OCI-LY7 (cell line): ENCODE measurements at regions not wholly inside any gene's neighbourhood (a gene's known extent, or its start where the extent isn't known, plus 50 kb on each side); places are given as distances from the start of the nearest gene placed in this dataset.

Experiments
- CTCF ChIP-seq: fragments of 200-600 bp; sonication (generic); conservative IDR thresholded peaks from 2 replicates; pipeline ENCODE4 v1.5.1; 2014; ENCODE audit warnings: mild to moderate bottlenecking, antibody characterized with exemption, low read length, moderate library complexity, mixed read lengths
- EZH2phosphoT487 ChIP-seq: fragments of 200-600 bp; sonication (generic); IDR thresholded peaks from 2 replicates; pipeline ENCODE4 v1.6.1; 2018; ENCODE audit warnings: low read depth, borderline replicate concordance, mild to moderate bottlenecking, mixed run types, antibody characterized with exemption, low read length, moderate library complexity, mixed read lengths

GRCh38 chr5:33067291-33067690 lies 356.2 kb downstream of the NPR3 start:
- no peak for TF ChIP-seq CTCF
- no peak for TF ChIP-seq EZH2phosphoT487
